GM10266 (cell line): ENCODE measurements at regions not wholly inside any gene's neighbourhood (a gene's known extent, or its start where the extent isn't known, plus 50 kb on each side); places are given as distances from the start of the nearest gene placed in this dataset.

Source experiments
- DNase-seq: peaks from one replicate; pipeline ENCODE4 v3.0.0; 2012; ENCODE audit errors: extremely low spot score
- CTCF ChIP-seq: IDR thresholded peaks from 2 replicates; pipeline ENCODE4 v1.5.1; 2012; ENCODE audit warnings: mild to moderate bottlenecking, low read depth; ENCODE audit not compliant: control insufficient read depth, insufficient read depth; ENCODE audit errors: missing control alignments

- no peak for TF ChIP-seq CTCF
- no peak for DNase-seq
Observed at GRCh38 chr3:40655551-40655950, 130.8 kb downstream of the ZNF621 start.

GRCh38 chr3:40657623-40658022 is 132.9 kb downstream of the ZNF621 start:
- no peak for TF ChIP-seq CTCF
- no peak for DNase-seq

GRCh38 chr3:40658305-40658704 is 133.5 kb downstream of the ZNF621 start:
- no peak for TF ChIP-seq CTCF
- DNase-seq = no peak

GRCh38 chr3:40660554-40660953 is 135.8 kb downstream of the ZNF621 start:
- DNase-seq = no peak
- TF ChIP-seq CTCF = no peak

GRCh38 chr3:40661284-40661683 is 136.5 kb downstream of the ZNF621 start:
- TF ChIP-seq CTCF = no peak
- DNase-seq = no peak

GRCh38 chr3:40663280-40663679 is 138.5 kb downstream of the ZNF621 start:
- no peak for TF ChIP-seq CTCF
- DNase-seq = no peak

GRCh38 chr3:40669176-40669575 is 144.4 kb downstream of the ZNF621 start:
- no peak for DNase-seq
- TF ChIP-seq CTCF = no peak

- DNase-seq = no peak
- TF ChIP-seq CTCF = no peak
Observed at GRCh38 chr3:40672861-40673260, 148.1 kb downstream of the ZNF621 start.
